ENCODE measurements at regions not wholly inside any gene's neighbourhood (a gene's known extent, or its start where the extent isn't known, plus 50 kb on each side); places are given as distances from the start of the nearest gene placed in this dataset.

- Histone ChIP-seq H3F3A (ENCODE audit: insufficient read depth) (no peaks in the 10 kb centered on the region), H3K9me3 (ENCODE audit: insufficient read depth, low read length) (no peaks in the 10 kb centered on the region), H4K20me1 (ENCODE audit: low read depth, low read length) (no peaks in the 10 kb centered on the region), H3K36me3 (ENCODE audit: low read length) (no peaks in the 10 kb centered on the region), H3K9ac (ENCODE audit: low read length) (no peak overlapping the region), H3K4me2 (ENCODE audit: low read depth, low read length, poor library complexity, severe bottlenecking) (no peak overlapping the region), H3K4me3 (ENCODE audit: insufficient read depth, low read length, poor library complexity, severe bottlenecking) (no peak overlapping the region), H3K79me2 (ENCODE audit: insufficient read depth, low read length) (no peaks in the 10 kb centered on the region), H3K27ac (ENCODE audit: low read depth, low read length) (no peak overlapping the region), H2AFZ (ENCODE audit: low read depth, low read length, severe bottlenecking) (no peak overlapping the region), H3K9me2 (replicated peaks; ENCODE audit: insufficient read depth, low read length) (no peaks in the 10 kb centered on the region), H3K27me3 (ENCODE audit: low read length) (no peaks in the 10 kb centered on the region)
- no peak for TF ChIP-seq EZH2phosphoT487 (conservative IDR thresholded peaks at IDR 0.05; ENCODE audit: low read length)
- TF ChIP-seq, protein P1, sequence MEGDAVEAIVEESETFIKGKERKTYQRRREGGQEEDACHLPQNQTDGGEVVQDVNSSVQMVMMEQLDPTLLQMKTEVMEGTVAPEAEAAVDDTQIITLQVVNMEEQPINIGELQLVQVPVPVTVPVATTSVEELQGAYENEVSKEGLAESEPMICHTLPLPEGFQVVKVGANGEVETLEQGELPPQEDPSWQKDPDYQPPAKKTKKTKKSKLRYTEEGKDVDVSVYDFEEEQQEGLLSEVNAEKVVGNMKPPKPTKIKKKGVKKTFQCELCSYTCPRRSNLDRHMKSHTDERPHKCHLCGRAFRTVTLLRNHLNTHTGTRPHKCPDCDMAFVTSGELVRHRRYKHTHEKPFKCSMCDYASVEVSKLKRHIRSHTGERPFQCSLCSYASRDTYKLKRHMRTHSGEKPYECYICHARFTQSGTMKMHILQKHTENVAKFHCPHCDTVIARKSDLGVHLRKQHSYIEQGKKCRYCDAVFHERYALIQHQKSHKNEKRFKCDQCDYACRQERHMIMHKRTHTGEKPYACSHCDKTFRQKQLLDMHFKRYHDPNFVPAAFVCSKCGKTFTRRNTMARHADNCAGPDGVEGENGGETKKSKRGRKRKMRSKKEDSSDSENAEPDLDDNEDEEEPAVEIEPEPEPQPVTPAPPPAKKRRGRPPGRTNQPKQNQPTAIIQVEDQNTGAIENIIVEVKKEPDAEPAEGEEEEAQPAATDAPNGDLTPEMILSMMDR (IDR thresholded peaks at IDR 0.05; ENCODE audit: insufficient read depth, low read length, poor library complexity, severe bottlenecking): no peak
Measured at GRCh38 chr1:81010126-81010525, 790.6 kb upstream of the ADGRL2 start.

GRCh38 chr1:81008293-81008692, 792.4 kb upstream of the ADGRL2 start:
- Histone ChIP-seq H3K9me2 (replicated peaks; ENCODE audit: insufficient read depth, low read length) (no peaks in the 10 kb centered on the region), H2AFZ (ENCODE audit: low read depth, low read length, severe bottlenecking) (no peak overlapping the region), H3K36me3 (ENCODE audit: low read length) (no peaks in the 10 kb centered on the region), H3K9ac (ENCODE audit: low read length) (no peak overlapping the region), H3K27ac (ENCODE audit: low read depth, low read length) (no peak overlapping the region), H3F3A (ENCODE audit: insufficient read depth) (no peaks in the 10 kb centered on the region), H3K9me3 (ENCODE audit: insufficient read depth, low read length) (no peaks in the 10 kb centered on the region), H3K79me2 (ENCODE audit: insufficient read depth, low read length) (no peaks in the 10 kb centered on the region), H3K4me2 (ENCODE audit: low read depth, low read length, poor library complexity, severe bottlenecking) (no peak overlapping the region), H3K27me3 (ENCODE audit: low read length) (no peaks in the 10 kb centered on the region), H4K20me1 (ENCODE audit: low read depth, low read length) (no peaks in the 10 kb centered on the region), H3K4me3 (ENCODE audit: insufficient read depth, low read length, poor library complexity, severe bottlenecking) (no peak overlapping the region)
- TF ChIP-seq EZH2phosphoT487 (conservative IDR thresholded peaks at IDR 0.05; ENCODE audit: low read length): no peak
- TF ChIP-seq, protein P1 (IDR thresholded peaks at IDR 0.05; ENCODE audit: insufficient read depth, low read length, poor library complexity, severe bottlenecking): no peak

DNA sequence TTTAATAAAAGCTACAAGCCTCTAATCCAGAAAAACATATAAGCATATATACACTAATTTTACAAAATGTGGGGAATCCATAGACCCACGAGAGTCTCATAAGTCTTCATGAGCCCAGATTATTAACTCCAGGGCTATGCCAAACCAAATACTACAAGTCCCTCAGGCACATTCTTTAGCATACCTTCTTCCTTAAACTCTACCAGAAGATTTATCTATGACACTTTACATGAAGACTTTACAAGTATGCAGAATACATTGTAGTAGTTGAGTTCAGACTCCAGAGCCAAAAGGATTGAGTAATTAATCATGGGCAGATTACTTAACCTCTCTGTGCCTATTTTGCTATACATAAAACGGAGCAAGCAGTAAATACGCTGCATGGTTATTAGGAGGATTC, 793.7 kb upstream of the ADGRL2 start:
- Histone ChIP-seq H3K36me3 (ENCODE audit: low read length) (no peaks in the 10 kb centered on the region), H3K9me2 (replicated peaks; ENCODE audit: insufficient read depth, low read length) (no peaks in the 10 kb centered on the region), H3K9me3 (ENCODE audit: insufficient read depth, low read length) (no peaks in the 10 kb centered on the region), H2AFZ (ENCODE audit: low read depth, low read length, severe bottlenecking) (no peak overlapping the region), H3K79me2 (ENCODE audit: insufficient read depth, low read length) (no peaks in the 10 kb centered on the region), H3K4me2 (ENCODE audit: low read depth, low read length, poor library complexity, severe bottlenecking) (no peak overlapping the region), H3K27me3 (ENCODE audit: low read length) (no peaks in the 10 kb centered on the region), H3K4me3 (ENCODE audit: insufficient read depth, low read length, poor library complexity, severe bottlenecking) (no peak overlapping the region), H3K9ac (ENCODE audit: low read length) (no peak overlapping the region), H3F3A (ENCODE audit: insufficient read depth) (no peaks in the 10 kb centered on the region), H4K20me1 (ENCODE audit: low read depth, low read length) (no peaks in the 10 kb centered on the region), H3K27ac (ENCODE audit: low read depth, low read length) (no peak overlapping the region)
- TF ChIP-seq, protein P1 (IDR thresholded peaks at IDR 0.05; ENCODE audit: insufficient read depth, low read length, poor library complexity, severe bottlenecking): no peak
- no peak for TF ChIP-seq EZH2phosphoT487 (conservative IDR thresholded peaks at IDR 0.05; ENCODE audit: low read length)

Data from SU-DHL-6 (cell line).